Dermis blood vessel endothelial cell (primary cell): ENCODE measurements at regions not wholly inside any gene's neighbourhood (a gene's known extent, or its start where the extent isn't known, plus 50 kb on each side); places are given as distances from the start of the nearest gene placed in this dataset.
"Not testable (repeated sequence)": the region's sequence is repeated elsewhere in the genome, so short reads cannot be mapped to it uniquely, and the experiment has no call there.

Experiments
- DNase-seq: peaks from one replicate; pipeline ENCODE4 v3.0.0; 2010

DNA sequence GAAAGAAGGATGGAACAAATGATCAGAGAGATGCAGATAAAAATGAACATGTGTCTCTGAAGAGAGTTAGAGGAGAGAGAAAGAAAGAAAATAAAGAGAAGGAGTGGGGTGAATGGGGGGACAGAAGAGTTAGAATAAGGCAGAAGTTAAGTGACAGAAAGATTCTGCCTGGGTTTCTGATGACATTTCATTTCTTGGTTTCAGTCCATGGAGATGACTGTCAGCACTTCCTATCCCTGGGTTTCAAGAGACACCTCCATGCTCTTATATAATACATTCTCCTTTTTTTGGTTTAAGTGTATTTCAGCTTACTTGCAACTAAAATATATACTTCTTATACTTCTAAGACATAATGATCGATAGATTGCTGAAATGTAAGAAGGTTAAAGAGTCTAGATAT, 213.0 kb upstream of the IL12B start:
- no peak for DNase-seq

DNA sequence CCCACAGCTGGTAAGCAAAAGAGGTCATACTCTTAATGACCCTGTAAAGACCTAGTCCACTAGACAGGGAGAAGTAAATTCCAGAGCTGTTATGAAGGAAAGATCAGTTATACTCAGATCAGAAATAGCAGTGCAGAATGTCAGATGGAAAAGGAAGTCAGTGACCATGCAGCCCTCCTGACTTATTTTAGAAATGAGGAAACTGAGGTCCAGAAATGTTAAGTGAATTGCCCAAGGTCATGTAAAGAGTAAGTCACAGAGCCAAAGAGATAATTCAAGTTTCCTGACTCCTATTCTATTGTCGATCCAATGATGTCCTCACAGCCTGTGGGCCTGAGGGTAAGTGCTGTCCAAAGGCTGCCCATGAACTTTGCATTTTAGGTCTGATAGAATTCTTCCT, 214.9 kb upstream of the IL12B start:
- DNase-seq: no peak

DNA sequence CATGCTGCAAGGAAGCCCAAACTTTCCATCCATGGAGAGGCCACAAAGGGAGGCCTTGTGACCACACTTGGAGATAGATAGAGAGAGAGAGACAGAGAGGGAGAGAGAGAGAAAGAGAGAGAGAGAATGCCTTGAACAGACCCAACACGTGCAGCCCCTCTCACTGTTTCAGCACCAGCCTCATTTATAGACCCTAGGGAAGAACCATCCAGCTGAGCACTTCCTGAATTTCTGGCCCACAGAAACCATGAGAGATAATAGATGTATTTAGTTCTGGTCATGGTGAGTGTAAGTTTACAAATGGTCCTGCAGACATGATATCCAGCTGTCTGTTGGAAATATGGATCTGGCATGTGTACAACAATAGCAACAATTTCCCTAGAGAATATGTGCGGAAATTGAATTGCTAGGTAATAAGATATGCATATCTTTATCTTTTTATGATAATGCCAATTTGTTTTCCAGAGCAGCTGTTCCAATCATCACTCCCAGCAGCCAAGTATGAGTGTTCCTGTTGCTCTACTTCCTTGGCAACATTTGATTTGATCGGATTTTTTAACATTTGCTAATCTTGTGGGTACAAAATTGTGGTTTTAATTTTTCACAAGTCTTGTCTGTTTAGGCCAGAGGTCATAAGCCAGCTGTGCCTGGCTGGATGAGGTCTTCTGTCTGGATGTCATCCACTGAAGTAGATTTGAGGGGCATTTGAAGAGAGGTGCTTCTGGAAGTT, 217.3 kb upstream of the IL12B start:
- no peak for DNase-seq

DNA sequence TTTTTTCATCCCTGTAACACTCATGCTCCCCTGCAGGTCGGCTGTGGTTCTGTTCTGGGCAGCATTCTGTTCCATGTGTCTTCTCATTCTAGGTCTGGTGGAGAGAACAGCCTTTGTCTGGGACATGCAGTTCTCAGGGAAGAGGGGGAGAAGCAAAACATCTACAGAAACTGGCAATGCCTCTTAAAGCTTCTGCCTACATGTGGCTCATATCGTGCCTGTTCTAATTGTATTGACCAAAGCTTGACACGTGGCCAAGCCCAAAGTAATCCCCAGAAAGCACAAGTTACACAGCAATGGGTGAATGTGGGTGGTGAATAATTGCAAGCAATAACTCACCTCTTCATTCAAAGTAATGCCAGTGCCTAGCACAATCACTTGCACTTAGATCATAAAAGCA, 218.2 kb upstream of the IL12B start:
- no peak for DNase-seq

DNA sequence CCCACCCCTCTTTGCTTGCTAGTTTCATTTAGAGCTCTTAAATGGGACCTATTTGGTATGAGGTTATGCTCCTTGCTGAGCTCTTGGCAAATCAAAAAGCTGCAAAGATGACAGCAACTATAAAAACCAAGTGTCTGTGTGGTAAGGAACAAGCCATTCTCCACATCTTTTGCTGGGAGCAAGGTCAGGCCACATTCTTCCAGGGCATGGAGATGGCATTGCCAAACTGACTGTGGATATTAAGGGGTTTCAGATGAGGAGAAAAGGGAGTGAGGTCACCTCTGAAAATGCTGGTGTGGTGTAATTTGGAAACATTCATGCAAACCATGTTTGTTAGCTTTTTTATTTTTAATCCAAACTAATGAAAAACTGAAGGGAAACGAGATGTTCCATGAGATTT, 218.8 kb upstream of the IL12B start:
- no peak for DNase-seq

DNA sequence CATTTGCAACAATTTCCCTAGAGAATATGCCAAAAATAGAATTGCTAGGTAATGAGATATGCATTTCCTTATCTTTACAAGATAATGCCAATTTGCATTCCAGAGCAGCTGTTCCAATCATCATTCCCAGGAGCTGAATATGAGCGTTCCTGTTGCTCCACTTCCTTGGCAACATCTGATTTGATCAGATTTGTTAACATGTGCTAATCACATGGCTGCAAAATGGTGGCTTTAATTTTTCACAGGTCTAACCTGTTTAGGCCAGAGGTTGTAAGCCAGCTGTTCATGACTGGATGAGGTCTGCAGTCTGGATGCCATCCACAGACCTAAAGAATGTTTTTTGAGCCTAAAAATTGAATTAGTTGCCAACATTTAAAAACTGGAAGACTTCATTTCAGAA, 220.7 kb upstream of the IL12B start:
- DNase-seq: no peak

DNA sequence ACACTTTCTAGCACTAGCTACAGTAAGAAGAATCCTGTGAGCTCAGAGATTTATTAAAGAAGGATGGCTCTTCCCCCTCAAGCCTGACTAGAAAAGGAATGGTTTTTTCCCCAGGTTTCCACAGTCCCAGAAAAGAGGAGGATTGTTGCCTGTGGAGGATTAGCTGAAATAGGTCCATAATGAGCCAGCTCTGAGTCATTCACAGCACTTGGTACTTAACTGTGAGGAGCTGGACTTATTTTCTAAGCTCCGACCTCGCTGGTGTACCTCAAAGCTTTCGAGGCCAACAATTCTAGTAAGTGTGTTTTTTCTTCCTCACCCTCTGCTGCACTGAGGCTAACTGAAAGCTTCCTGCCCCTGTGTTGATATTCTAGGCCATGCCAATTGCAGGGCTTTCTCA, 222.5 kb upstream of the IL12B start:
- DNase-seq: no peak

DNA sequence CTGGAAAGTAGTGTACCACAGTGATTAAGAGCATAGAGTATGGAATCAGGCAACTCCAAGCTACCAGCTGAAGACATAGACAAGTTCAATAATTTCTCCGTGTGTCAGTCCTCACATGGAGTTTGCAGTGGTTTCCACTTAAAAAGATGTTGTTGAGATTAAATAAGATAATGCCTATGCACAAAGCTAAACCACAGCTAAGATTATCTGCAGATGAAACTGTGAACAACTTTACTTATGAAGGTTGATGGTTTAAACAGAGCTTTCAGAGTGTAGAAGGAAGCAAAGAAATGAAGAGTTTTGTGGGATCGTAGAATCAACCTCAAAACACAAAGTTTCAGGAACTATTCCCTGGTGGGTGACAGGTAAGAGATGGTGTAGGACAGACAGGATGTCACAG, 223.5 kb upstream of the IL12B start:
- DNase-seq: no peak

DNA sequence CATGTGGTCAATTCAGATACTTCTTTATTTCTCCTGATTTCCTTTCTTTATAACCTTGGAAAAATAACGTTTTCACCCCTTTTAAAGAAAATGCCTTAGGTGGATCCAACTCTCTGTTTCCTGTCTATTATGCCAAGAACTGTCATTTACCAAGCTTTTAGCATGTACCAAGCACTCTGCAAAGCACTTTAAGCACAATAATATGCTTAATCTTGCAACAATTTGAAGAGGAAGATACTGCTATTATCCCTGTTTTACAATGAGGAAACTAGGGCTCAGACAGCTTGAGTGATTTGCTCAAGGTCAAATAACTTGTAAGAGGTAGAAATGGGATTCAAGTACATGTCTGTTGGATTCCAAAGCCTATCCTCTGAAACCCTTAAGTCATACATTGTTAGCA, 224.8 kb upstream of the IL12B start:
- DNase-seq: no peak

DNA sequence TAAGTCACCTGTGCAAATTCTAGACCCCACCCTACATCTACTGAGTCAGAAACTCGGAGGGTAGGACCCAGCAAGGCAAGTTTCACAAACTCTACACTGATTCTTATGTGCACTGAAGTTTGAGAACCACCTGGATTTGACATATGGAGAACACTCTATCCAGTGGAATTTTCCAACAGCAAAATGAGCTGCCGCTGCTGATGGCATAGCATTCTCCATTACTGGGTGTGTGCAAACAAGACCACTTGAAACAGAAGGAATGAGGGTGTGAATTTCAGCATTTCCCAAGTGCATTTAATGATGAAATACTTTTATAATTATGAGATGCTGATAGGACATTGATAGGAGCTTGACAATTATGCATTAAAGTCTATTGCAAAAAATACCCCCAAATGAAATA, 229.1 kb upstream of the IL12B start:
- DNase-seq: no peak

DNA sequence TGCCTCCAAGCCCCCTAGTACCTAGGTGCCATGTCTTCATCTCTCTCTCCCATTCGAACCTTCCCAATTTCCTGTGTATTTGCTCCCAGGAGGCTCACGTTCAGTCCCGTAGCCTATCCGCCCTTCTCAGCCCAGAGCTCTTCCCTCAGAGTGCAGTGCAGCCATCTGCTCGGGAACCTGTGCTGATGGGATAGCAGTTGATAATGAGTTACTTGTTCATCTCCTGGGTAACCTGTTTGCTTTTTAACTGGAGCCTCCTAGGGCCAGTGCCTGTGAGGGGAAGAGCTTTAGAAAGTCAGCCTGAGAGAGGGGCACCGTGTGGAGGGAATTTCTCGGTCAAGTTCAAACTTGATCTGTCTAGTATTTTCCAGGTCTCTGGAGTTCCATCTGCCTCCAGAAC, 229.8 kb upstream of the IL12B start:
- no peak for DNase-seq

DNA sequence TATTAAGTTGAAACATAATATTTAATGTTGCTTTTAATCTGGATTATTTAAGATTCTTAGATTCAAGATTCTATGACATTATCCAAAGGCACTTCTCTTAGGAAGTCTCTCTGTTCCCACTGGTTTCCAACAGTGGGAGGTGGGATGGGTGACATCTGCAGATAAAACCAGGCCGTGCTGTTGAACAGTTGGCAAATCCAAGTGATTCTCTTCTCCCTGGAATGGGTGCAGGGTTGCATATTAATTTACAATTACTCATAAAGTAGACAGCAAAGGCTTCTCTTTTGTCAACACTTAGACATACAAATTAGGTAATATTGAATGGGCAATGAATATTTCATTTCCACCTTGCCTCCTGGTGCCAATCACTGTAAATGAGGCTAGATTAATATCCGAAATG, 233.7 kb upstream of the IL12B start:
- DNase-seq: no peak

DNA sequence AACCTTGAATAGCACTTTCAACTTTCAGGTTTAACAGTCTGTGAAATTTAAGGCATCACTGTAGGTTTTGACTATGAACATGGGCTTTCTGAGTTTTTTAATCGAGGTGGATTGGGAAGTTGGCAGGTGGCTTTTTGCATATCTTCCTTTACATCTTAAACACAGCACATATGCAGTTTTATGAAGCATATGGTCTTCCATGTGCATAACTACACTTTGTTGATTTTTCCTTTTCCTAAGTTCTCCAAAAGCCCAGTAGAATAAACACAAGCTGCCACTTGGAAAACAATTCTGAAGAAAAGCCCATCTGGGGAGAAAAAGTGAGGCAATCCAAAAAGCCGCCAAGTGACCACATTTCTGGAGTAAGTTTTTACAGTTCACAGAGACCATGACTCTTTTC, 236.5 kb upstream of the IL12B start:
- DNase-seq: no peak

DNA sequence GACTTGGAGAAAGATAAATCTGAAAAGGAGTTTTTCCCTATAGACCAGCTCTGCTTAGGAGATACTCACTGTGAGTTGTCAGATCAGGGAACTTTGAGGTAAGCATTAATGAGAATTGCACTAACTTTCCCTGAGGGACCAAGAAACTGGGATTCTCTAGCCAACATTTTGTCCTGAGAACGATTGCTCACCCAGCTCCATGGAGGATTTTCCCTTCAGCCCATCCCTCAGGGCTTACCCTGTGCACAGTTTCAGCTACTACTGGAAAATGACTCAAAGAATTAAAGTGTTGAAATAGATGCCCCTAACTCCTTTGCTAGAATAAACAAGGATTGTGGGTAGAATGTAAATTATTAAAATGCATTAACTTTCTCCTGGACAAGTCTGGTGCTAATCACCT, 237.2 kb upstream of the IL12B start:
- no peak for DNase-seq

DNA sequence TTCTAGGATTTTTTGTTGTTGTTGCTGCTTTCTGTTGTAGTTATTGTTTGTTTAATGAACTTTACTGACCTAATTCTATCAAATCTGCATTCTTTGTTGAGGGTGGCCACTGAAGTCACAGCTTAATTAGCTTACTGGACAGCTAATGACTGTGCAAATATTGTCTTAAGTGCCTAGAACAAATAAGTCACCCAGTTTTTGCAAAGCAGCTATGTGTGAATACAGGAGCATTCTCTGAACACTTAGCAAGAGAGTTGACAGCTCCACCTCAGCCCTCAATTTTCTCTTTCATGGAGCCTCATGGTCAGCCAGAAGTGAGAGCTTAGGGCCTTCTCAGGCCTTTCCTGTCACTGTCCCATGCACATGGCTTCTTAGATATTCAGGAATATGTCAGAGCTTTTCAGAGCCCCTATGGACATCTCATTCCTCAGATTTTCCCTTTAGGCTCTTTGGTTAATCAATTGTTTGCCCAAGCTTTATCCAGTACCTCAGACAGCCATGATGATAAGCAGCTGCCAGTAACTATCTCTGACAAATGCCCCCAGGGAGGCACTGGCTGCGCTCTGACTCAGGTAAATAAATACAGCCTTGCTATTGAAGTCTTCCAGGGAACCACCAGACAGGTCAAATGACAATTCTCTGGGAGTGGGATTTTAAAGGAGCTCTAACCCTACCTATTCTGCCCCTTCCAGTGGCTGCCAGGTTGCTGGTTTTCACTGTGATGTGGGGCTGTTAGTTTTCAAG, 241.4 kb upstream of the IL12B start:
- DNase-seq: no peak

DNA sequence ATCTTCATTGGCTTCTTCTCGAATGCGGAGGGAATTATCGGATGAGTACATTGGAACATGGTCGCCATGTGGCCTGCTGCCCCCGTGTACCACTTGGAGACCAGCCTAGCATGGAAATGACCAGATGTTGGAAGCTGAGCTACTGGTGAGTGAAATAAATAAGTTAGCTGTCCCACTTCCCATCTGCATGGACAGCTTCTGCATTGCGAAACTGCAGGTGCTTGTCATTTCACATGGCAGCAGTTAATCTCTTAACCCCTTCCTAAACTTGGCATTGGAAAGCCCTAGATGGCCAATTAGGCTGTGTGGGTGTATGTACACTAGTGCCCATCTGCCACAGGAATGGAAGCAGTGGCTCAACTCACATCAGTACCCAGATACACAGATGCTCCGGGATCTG, 246.6 kb upstream of the IL12B start:
- no peak for DNase-seq

DNA sequence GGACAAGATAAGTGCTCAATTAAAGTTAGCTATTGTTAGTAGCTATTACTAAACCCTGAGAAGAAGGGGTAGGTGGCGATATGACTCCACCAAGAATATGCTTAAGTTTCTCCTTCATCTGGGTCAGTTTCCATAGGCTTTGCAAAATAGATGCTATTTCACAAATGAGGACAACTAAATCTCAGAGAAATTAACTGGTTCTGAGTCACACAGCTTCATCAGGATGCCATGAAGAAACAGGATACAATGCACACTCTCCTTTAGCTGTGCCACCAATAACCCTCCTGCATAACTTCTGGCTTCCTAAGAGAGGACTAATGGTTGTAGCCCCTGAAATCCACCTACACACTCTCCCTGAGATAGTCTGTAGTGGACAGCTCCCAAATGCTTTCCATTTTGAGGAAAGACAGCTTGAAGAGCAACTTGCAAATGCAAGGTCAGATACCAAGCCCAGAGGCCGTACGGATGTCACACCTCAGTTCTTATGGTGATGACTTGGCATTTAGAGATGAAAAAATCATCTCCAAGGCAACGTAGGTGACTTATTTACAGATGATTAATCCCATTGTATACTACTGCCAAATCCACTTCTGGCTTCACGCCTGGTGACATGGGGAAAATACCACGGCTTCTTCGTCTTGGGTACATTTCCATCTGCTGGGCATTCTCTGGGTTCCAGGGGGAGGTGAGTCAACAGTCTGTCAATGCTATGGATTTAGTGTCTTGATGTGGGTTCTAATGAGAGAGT, 251.4 kb upstream of the IL12B start:
- no peak for DNase-seq

DNA sequence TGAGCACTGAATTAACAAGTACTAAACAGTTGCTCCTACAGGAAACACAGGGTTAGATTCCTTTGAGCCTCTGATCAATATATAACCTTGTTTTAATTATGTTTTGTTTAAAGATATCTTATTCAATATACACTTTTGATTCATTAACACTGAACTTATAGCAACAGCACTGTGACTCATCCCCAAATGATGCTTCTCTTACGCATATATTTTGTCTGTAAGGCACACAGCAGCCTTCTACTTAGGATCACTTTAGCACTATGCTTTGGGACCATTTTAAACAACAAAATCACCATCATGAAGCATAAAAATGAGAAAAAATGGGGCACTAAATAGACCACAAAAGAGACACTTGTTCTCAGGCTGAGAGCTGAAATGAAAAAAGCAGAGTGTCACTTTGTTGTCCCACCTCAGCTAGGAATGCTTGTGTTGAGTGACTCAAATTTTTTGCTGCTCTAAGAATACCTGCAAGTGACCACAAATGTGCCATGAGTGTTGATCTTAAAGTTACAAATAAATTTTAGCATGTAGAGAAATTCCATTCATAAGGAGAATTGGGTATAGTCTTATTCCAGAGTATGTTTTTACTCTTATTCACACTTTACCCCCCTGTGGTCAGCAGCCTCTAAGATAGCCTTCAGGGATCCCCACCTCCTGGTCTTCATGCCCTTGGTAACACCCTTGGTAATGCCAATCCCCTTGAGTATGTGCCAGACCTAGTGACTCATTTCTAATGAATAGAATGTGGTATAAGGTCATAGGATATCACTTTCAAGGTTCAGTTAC, 252.7 kb upstream of the IL12B start:
- no peak for DNase-seq

DNA sequence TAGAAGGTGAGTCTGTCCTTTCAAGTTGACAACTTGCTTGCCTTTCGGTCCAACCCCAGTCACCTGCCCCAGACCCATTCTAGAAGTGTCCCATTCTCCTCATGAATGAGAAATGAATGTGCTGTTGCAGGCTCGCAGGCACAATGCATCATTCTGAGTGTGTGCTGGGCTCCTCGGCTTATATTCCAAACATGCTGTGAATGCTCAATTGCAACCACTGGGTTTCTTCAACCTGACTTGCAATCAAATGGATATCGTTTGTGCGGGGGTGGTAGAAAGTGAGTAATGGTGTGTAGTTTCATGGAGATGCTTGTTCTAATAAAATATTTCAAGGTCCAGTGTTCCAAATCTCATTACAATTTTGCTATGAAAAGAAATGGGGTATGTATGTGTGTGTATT, 256.6 kb upstream of the IL12B start:
- no peak for DNase-seq

DNA sequence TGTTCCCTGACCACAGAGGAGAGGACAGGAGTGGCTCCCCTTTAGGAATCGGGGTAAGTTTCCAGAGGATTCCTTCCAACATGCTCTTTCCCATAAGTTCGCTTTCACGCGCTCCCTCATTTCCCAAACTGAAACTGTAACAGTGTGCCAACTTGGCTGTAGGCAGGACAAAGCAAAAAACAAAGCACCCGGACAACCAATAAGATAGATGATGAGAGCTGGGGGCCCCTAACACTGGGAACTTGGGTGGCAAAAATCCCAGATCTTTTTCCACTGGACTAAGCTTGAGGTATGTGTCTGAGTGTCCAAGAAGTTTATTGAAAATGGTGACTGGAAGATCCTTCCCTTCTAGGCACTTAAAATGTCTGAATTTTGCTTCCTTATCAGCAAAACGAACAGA, 258.7 kb upstream of the IL12B start:
- no peak for DNase-seq

DNA sequence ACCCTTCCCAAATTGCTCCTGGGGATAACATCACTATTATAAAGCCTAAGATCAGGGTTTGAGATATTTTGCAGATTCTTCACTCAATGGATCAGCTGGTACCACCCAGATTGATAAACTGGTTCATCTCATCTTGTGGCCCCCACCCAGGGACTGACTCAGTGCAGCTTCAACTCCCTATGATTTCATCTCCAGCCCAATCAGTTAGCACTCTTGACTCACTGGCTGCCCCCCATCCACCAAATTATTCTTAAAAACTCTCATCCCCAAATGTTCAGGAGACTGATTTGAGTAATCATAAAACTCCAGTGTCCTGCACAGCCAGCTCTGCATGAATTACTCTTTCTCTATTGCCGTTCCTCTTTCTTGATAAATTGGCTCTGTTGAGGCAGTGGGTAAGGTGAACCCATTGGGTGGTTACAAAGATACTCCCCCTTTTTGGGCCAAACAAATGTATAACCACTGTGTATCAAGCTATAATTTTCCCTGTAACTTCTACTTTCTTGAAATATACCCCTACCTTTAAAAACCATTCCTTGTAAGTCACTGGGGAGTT, 263.3 kb upstream of the IL12B start:
- DNase-seq: no peak

DNA sequence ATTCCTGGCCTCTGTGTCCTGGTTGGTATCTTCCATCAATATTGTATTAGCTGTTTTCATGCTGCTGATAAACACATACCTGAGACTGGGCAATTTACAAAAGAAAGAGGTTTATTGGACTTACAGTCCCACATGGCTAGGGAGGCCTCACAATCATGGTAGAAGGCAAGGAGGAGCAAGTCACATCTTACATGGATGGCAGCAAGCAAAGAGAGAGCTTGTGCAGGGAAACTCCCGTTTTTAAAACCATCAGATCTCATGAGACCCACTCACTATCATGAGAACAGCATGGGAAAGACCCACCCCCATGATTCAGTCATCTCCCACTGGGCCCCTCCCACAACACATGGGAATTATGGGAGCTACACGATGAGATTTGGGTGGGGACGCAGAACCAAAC, 265.3 kb upstream of the IL12B start:
- not testable (repeated sequence) for DNase-seq

DNA sequence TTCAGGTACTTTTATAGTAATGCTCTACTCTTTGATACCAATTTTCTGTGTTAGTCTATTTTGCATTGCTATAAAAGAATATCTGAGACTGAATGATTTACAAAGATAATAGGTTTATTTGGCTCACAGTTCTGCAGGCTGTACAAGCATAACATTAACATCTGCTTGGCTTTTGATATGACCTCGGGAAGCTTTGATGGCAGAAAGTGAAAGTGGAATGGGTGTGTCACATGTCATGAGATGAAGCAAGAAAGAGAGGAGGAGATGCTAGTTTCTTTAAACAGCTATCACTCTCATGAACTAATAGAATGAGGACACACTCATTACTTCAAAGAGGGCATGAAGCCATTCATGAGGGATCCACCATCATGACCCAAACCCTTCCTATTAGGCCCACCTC, 270.9 kb upstream of the IL12B start:
- DNase-seq: no peak
